ENCODE measurements at regions not wholly inside any gene's neighbourhood (a gene's known extent, or its start where the extent isn't known, plus 50 kb on each side); places are given as distances from the start of the nearest gene placed in this dataset.

- ChIA-PET POLR2A (interaction anchor here (0.6 kb wide), 1 partner anchor 17 kb away, joined by 4 read pairs; no protein-coding TSS in a partner anchor), CTCF (interaction anchor here (1.2 kb wide), 1 partner anchor 133 kb away, joined by 3 read pairs; no protein-coding TSS in a partner anchor)
- peaks cover 0 to 26% (median 9%) of the 10 kb centered on the region in 5 donors for H3K27me3 Mint-ChIP-seq
- H3K4me3 ChIP-seq (ENCODE audit: low read length): no peak overlapping the region
- ATAC-seq: no peak
- intact Hi-C loops (cut with micrococcal nuclease): no loop called here
- no peak overlapping the region for H3K27ac ChIP-seq (ENCODE audit: low read depth, low read length)
- no peaks in the 10 kb centered on the region for H3K9me3 ChIP-seq (ENCODE audit: control insufficient read depth in 2 of 3, low read length in 3 of 3)
- no peaks in the 10 kb centered on the region for H3K27me3 ChIP-seq (ENCODE audit: control insufficient read depth in 2 of 2, insufficient read depth in 2 of 2, low read length in 2 of 2)
- H3K4me1 Mint-ChIP-seq: no peaks in the 10 kb centered on the region
- H3K9me3 Mint-ChIP-seq: no peaks in the 10 kb centered on the region
- no peaks in the 10 kb centered on the region for H3K36me3 ChIP-seq (ENCODE audit: control insufficient read depth in 2 of 3, insufficient read depth in 3 of 3, low read length in 3 of 3)
- no peak overlapping the region for H3K4me3 Mint-ChIP-seq
- H3K27ac Mint-ChIP-seq: no peak overlapping the region
- no peak for DNase-seq
- H3K4me1 ChIP-seq (ENCODE audit: control insufficient read depth in 2 of 2, insufficient read depth in 2 of 2, low read length in 2 of 2): no peaks in the 10 kb centered on the region
- H3K36me3 Mint-ChIP-seq: no peaks in the 10 kb centered on the region
Observed at GRCh38 chr15:89038146-89038545, 50.1 kb upstream of the ABHD2 start.

Measured in naive thymus-derived CD4-positive, alpha-beta T cell (primary cell).